HL-60 (cell line): ENCODE measurements at regions not wholly inside any gene's neighbourhood (a gene's known extent, or its start where the extent isn't known, plus 50 kb on each side); places are given as distances from the start of the nearest gene placed in this dataset.

ENCODE experiments used
- DNase-seq, 2 experiments: peaks; one replicate each; pipeline ENCODE4 v3.0.0-alpha.2; 2010 to 2020; ENCODE audit warnings: low read depth in 1 of 2, low spot score in 1 of 2
- H3K27ac ChIP-seq: fragments of 250-450 bp; sonication (Bioruptor Pico); replicated peaks from 2 replicates; pipeline ENCODE4 v1.5.1; 2020; ENCODE audit warnings: mild to moderate bottlenecking, moderate library complexity
- H3K27me3 ChIP-seq: fragments of 250-450 bp; sonication (Bioruptor Pico); 2 replicates; pipeline ENCODE4 v1.5.1; 2021; ENCODE audit warnings: mild to moderate bottlenecking, moderate library complexity; ENCODE audit not compliant: insufficient read depth, poor library complexity, severe bottlenecking
- H3K4me3 ChIP-seq: replicated peaks from 2 replicates; pipeline ENCODE4 v1.5.1; 2011; ENCODE audit warnings: mild to moderate bottlenecking, control low read depth, low read length; ENCODE audit not compliant: insufficient read depth
- CTCF ChIP-seq: IDR thresholded peaks from one replicate; pipeline ENCODE4 v1.5.1; 2011; ENCODE audit warnings: low read length, control low read depth, inconsistent platforms; ENCODE audit not compliant: insufficient read depth
- GABPA ChIP-seq: IDR thresholded peaks from 2 replicates; pipeline ENCODE4 v1.6.1; 2012; ENCODE audit warnings: low read depth
- POLR2AphosphoS5 ChIP-seq: IDR thresholded peaks from 2 replicates; pipeline ENCODE4 v1.6.1; 2012; ENCODE audit warnings: low read depth
- REST ChIP-seq: IDR thresholded peaks from 2 replicates; pipeline ENCODE4 v1.6.1; 2012; ENCODE audit warnings: low read depth; ENCODE audit not compliant: insufficient replicate concordance
- SPI1 ChIP-seq: IDR thresholded peaks from 2 replicates; pipeline ENCODE4 v1.6.1; 2012; ENCODE audit warnings: low read depth, mild to moderate bottlenecking, borderline replicate concordance

GRCh38 chr5:117455236-117456233 is 880.9 kb upstream of the SEMA6A start:
- H3K27me3 ChIP-seq = no peaks in the 10 kb centered on the region
- DNase-seq = no peak
- no peak overlapping the region for H3K27ac ChIP-seq
- TF ChIP-seq SPI1 (no peak), REST (no peak), POLR2AphosphoS5 (no peak), GABPA (no peak), CTCF (no peak)
- H3K4me3 ChIP-seq = no peak overlapping the region

- Histone ChIP-seq H3K4me3 (no peak overlapping the region), H3K27ac (no peak overlapping the region), H3K27me3 (no peaks in the 10 kb centered on the region)
- TF ChIP-seq SPI1 (no peak), CTCF (peak; percentile 47)
- peak; percentile 5 to 17 for DNase-seq
These were observed 880.1 kb upstream of the SEMA6A start for GRCh38 chr5:117454716-117455212.

GRCh38 chr5:117436846-117437245 is 862.2 kb upstream of the SEMA6A start:
- H3K4me3 ChIP-seq = no peak overlapping the region
- no peak for DNase-seq
- H3K27ac ChIP-seq = no peak overlapping the region
- TF ChIP-seq SPI1 = no peak
- no peak for TF ChIP-seq GABPA
- no peak for TF ChIP-seq REST
- no peak for TF ChIP-seq CTCF
- no peak for TF ChIP-seq POLR2AphosphoS5
- no peaks in the 10 kb centered on the region for H3K27me3 ChIP-seq
